Activated CD8-positive, alpha-beta memory T cell treated with anti-CD3 and anti-CD28 coated beads for 36 hours (primary cell): ENCODE measurements at regions not wholly inside any gene's neighbourhood (a gene's known extent, or its start where the extent isn't known, plus 50 kb on each side); places are given as distances from the start of the nearest gene placed in this dataset.
"Not testable (repeated sequence)": the region's sequence is repeated elsewhere in the genome, so short reads cannot be mapped to it uniquely, and the experiment has no call there.

Source experiments
- CTCF ChIA-PET: fragments of 350-600 bp; sonication (Branson Sonifier 250); formaldehyde crosslinking; loops from one replicate; lab custom pipeline; 2021; ENCODE audit warnings: antibody characterized with exemption; lab: Charles Lee
- POLR2A ChIA-PET: fragments of 350-600 bp; sonication (Branson Sonifier 250); formaldehyde crosslinking; loops from one replicate; lab custom pipeline; 2021; ENCODE audit warnings: antibody characterized with exemption; lab: Charles Lee

DNA sequence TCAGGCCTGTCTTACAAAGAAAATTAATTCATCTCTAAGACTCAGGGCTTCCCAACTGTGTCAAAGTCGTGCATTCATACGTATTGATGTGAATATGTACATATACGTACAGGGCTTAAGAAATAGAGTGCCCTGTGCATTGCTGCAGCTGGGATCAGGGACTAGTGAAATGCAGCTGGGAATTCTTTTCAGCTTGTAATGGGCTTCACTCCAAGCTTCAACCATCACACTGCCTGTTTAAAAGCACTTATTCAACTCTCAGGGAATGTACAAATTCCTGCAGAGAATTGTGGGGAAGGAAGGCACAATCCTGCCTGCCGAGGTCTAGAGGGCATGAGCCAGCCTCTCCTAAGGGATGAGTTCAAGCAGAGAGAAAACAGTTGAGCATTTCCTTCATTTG lies 59.6 kb upstream of the MAN2A1 start:
- POLR2A ChIA-PET: no interaction called here
- CTCF ChIA-PET: no interaction called here

DNA sequence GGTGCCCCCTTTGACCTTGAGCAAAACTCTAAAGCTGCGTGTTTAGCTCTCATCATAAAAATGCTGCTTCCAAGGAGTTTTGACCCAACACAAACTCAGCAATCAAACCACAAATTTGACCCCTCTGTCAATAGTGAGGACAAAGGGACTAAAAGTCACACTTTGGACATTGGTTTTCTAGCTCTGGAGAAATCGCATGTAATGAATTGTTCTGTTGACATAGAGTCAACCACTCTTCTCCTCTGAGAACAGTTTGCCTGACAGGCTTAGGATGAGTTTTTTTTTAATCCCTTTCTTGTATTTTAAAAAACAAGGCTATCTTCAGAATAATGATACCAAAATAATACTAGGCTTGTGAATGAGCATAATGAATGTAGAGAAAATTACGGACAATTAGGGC lies 61.1 kb upstream of the MAN2A1 start:
- ChIA-PET POLR2A (no interaction called here), CTCF (no interaction called here)

DNA sequence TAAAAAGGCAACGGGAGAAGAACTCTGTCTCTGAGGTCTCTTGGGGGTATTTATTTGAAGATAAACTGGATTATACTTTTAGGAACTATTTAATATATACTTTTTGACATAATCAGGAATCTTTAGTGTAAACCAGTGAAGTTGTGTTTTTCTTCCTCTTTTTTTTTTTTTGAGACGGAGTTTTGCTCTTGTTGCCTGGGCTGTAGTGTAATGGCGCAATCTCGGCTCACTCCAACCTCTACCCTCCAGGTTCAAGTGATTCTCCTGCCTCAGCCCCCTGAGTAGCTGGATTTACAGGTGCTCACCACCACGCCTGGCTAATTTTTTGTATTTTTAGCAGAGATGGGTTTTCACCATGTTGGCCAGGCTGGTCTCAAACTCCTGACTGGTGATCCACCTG lies 68.5 kb upstream of the MAN2A1 start:
- CTCF ChIA-PET, POLR2A ChIA-PET: not testable (repeated sequence)

DNA sequence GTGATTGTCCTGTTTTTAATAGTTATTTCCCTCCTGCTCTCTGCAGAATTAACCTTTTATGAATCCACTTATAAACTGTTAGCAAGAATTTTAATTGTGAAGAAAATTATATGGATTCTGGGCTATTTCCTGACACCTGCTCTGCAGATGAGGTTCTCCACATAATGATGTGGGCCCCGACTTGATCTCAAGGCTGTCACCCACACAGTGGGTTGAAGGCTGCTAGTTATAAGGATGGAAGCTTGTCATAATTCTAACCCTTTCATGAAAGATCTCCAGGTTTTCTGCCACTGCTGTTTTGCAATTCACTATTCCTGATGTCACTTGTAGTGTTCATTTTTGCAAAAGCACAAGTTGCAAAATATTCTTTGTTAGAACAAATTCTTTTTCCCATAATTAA lies 69.1 kb upstream of the MAN2A1 start:
- POLR2A ChIA-PET: no interaction called here
- CTCF ChIA-PET: no interaction called here

DNA sequence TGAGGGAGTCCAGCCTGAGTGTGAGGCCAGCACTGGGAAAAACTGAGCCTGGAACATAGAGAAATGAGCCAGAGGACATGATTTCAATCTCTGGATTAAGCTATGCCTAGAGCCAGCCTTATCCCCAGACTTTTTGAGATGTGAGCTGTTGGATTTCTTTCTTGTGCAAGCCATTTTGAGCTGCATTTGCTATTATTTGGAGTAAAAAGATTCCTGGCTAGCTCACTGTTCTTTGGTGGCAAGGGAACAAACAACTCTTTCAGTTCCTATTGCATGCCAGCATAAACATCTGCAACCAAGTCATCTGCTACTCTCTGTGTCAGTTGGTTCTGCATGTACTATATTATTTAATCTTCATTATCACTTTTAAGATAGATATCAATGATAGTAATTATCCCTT lies 70.1 kb upstream of the MAN2A1 start:
- CTCF ChIA-PET: no interaction called here
- POLR2A ChIA-PET: no interaction called here

DNA sequence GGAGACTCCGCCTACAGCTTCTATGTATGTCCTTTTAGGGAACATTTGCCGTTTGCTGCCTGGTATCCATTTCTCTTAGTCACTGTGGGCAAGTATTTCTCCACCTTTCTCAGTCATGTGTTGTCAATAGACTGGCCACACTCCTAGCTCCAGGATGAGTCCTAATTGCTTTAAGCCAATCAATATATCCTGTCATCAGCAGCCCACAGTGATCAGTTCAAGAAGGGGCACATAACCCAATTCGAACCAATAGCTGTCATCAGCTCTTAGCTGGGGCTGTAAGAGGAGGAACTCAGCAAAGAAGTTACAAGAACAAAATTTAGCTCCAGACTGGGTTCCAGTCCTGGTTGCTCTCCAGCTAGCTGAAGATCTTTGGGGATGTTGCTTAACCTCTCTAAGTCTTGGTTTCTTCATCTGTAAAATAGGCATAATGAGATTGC lies 70.7 kb upstream of the MAN2A1 start:
- ChIA-PET CTCF (interaction anchor here (0.6 kb wide), 1 partner anchor 388 kb away, joined by 4 read pairs; no protein-coding TSS in a partner anchor), POLR2A (no interaction called here)

DNA sequence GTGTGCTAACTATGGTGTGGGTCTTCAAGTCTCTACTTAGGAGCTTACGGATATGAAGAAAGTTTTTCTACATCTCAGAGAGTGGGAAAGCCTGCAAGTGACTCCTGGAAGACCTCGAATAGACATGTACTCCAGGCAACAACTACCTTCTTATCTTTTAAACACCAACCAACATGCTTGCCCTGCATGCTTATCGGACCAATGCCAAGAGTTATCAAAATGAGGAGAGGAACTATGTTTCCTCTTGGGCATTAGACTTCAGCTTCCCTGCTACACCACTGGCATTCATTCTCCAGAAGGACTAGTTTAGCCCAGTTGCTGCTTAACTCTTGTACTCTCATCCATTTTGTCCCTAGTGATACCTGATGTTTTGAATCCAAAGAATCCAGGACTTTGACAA lies 74.7 kb upstream of the MAN2A1 start:
- POLR2A ChIA-PET: no interaction called here

DNA sequence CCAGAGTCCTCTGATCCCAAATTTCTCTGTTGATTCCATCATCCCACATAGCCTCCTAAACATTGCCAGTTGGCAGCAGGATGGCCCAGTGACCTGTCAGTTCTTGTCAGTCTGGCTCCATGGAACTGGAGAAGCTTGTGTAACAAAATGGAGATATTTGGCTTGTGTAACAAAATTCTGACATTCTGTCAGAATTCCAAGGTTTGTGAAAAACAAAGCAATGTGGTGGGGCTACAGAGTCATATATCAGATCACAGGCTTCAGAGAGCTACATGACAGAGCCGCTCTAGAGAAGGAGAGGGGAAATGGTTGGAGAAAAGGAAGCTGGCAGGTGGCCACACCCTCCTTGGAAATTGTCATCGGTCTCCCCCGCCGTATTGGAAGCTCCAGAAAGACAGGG lies 75.4 kb upstream of the MAN2A1 start:
- ChIA-PET CTCF (no interaction called here), POLR2A (no interaction called here)

More for the DNA sequence above, 74.7 kb upstream of the MAN2A1 start:
- CTCF ChIA-PET: no interaction called here

DNA sequence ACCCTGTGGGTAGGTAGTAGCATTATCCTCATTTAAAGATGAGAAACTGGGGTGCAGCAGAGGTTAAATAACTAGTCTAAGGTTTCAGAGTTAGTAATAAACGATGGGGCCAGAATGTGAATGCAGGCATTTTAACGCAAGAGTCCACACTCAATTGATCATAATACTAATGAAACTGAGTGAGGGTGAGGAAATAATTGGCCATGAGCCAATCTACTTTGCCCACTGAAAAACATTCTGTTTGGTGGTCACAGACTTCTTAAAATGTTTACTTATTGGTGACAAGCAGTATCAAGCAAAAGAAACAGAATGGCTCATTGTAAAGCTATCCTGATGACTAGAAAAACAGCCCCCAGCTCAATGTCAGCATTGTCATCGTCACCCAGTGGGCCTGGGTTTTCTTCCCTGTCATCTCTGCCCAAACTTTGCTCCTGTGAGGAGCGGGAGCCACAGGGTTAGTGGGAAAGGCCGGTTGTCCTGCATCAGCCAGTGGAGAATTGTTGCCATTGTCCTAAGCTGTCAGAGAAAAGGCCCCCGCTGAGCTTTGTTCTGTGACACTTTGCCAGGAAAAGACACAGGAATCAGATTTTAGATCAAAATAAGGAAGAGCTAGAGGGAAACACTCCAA lies 77.3 kb upstream of the MAN2A1 start:
- CTCF ChIA-PET: interaction anchor here (0.5 kb wide), 1 partner anchor 861 kb away, joined by 4 read pairs; no protein-coding TSS in a partner anchor
- POLR2A ChIA-PET: no interaction called here

DNA sequence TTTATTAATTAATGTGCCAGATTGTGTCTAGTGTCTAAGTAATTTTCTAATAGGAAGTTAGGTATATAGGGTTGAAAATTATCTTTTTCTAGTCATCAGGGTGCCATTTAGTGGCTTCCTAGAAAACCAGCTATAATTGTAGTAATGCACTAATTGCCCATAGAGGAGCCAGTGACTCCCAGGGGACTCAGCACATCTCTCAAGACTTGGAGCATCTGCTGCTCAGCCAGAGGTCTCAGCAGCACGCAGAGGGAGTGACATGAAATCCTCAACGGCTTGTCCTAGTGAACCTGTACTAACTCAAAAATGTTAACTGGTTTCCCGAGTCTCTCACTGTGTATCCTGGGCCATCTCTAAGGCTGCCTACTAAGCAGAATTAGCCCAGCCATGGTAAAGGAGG lies 78.2 kb upstream of the MAN2A1 start:
- CTCF ChIA-PET: no interaction called here
- POLR2A ChIA-PET: no interaction called here

DNA sequence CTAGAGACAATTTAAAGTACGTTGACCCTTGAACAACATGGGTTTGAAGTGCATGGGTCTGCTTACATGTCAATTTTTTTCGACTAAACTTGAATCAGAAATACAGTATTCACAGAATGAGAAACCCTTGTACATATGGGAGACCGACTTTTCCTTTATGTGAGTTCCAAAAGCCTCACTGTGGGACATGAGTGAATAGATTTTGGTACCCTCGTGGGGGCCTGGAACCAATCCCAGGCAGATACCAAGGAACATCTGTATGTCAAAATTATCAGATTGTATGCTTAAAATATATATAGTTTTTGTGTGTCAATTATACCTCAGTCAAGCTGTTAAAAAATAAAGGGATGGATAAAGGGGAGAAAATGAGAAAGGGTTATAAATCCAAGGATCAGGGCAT lies 78.7 kb upstream of the MAN2A1 start:
- ChIA-PET CTCF (no interaction called here), POLR2A (no interaction called here)

DNA sequence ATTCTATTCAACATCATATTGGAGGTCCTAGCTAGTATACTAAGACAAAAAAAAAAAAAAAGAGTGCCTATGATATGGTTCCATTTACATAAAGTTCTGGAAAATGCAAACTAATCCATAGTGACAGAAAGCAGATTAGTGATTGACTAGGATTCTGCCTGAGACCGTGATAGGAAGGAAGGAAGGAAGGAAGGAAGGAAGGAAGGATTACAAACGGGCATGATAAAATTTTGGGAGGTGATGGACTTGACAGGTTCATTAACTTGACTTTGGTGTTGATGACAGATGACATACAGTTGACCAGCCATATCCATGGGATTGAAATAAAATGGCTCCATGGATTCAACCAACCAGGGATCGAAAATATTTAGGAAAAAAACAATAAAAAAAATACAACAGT lies 79.1 kb upstream of the MAN2A1 start:
- CTCF ChIA-PET: no interaction called here
- POLR2A ChIA-PET: no interaction called here

DNA sequence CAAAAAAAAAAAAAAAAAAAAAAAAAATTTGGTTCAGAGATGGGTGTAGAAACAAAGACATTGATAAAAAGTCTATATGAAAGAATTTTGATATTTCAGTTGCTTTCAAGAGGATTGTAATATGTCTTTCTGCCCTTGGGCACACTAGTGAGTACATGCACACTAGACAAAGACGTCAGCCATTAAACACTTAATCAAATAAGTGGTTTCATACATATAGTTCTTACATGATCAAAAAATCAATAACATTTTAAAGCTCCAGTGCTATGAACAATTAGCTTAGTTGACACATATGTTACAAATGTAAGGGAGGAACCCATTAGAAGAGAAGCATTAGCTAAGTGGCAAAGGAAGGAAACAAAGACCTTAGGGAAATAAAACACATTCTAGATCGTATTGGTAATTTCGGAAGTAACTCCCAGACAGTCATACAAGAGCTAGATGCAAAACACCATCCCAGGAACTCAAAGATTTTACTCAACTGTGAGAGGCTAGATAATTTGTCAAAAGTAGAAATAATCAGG lies 84.5 kb upstream of the MAN2A1 start:
- ChIA-PET POLR2A (no interaction called here), CTCF (interaction anchor here (0.7 to 1.0 kb wide), 2 partner anchors 699 to 884 kb away, joined by 3 read pairs; no protein-coding TSS in a partner anchor)

DNA sequence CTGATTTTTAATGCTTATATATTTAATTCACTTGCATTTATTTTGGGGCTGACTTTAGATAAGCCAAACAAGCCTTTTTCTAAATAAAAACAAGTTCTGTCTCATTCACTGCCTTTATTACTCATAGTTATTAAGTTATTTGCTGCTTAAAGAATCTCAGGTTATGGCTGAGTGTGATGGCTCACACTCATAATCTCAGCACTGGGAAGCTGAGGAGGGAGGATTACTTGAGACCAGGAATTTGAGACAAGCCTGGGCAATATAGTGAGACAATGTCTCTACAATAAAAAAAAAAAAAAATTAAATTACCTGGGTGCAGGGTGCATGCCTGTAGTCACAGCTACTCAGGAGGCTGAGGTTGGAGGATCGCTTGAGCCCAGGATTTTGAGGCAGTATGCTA lies 85.0 kb upstream of the MAN2A1 start:
- CTCF ChIA-PET: no interaction called here

DNA sequence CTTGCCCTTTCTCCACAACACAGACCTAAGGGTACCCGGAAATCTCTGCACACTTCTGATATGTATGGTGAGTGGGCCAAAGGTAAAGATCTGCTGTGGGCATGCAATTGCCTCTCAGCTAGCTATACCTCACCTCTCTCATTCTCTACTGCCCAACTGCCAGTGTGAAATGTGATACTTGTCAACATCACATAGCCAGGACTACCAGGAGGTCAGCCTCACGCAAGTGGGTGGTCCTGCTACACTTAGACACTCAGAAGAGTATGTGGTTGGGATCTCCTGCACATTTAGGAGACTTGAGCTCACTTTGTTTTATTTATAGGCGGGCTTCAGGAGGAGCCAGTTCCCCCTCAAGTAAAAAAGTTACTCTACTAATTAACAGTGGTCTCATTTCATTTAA lies 88.0 kb upstream of the MAN2A1 start:
- ChIA-PET POLR2A (no interaction called here), CTCF (no interaction called here)

More for the DNA sequence above, 85.0 kb upstream of the MAN2A1 start:
- POLR2A ChIA-PET: no interaction called here

DNA sequence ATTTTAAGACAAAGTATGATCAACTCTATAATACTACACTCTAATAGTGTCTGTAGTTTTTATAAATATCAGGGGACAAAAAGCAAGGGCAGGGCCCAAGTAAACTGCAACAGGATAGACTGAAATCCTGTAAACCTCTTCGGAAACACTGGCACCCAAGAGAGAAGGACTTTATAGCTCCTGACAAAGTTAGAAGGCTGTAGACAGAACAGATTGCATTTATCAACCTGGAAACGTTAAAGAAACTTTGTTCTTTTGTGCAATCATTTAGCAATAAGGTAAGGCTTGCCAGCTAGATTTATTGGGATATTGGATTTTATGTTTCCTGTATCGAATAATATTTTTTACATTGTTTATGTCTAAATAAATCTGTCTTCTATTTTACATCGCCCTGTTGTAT lies 91.8 kb upstream of the MAN2A1 start:
- ChIA-PET CTCF (interaction anchor here (0.7 kb wide), 1 partner anchor 11 kb away, joined by 4 read pairs; no protein-coding TSS in a partner anchor), POLR2A (no interaction called here)

DNA sequence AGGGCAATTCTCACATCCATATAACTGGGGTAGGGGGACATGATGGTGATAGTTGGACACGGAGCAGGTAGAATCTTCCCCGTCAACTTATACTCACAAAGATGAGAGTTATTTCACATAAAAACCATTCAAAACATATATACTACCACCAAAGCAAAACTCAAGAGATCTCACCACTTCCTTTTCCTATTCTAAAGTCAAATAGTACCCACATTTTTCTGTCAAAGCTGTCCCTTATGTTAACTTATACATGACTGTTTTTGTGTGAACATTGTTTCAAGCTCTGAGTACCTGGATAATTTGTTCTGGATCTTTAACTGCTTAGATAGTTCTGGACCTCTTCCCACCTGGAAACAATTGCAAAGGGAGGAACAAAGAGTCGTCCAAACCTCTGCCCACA lies 95.5 kb upstream of the MAN2A1 start:
- POLR2A ChIA-PET: no interaction called here

DNA sequence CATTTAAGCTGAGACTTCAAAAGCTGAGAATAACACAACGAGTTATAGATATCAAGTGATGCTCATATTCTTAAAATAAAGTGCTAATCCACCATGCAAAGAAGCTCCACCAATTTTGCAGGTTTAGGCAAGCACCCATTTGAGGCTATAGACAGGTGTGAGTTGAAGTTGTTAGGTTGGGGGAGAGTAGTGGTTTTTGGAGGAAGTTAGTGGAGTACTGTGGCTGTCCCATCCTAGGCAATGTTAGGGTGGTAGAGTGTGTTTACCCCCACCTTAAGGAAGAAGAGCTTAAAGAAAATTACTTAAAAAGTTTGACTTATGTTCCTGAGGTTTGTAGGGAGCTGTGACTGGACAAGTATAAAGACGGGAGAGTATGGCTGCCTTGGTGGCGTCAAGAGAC lies 98.9 kb upstream of the MAN2A1 start:
- ChIA-PET POLR2A (no interaction called here), CTCF (no interaction called here)

More for the DNA sequence above, 95.5 kb upstream of the MAN2A1 start:
- CTCF ChIA-PET: no interaction called here

DNA sequence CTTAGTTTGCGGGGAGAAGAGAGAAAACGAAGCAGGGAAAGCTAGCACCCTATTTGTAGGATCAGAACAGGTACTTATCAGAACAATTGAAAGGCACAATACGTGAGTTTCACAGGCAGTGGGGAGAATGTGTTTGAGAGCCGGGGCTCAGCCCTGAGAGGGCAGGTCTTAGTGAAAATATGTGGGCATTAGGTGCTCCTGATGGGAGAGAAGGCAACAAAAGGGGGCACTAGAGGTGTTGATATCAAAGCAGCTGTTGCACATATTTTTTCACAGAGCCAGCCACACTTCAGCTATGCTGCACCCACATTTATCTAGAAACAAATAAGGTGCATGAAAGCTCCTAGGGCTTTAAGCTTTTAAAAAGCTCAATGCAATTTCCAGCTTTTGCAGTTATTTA lies 99.7 kb upstream of the MAN2A1 start:
- ChIA-PET POLR2A (no interaction called here), CTCF (no interaction called here)

DNA sequence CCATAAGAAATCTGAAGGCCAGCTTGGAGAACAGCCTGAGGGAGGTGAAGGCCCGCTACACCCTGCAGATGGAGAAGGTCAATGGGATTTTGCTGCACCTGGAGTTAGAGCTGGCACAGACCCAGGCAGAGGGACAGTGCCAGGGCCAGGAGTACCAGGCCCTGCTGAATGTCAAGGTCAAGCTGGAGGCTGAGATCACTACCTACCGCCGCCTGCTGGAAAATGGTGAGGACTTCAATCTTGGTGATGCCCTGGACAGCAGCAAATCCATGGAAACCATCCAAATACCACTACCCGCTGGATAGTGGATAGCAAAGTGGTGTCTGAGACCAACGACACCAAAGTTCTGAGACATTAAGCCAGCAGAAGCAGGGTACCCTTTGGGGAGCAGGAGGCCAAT lies 100.5 kb upstream of the MAN2A1 start:
- POLR2A ChIA-PET: no interaction called here
- CTCF ChIA-PET: interaction anchor here (0.5 kb wide), 1 partner anchor 914 kb away, joined by 4 read pairs; no protein-coding TSS in a partner anchor

DNA sequence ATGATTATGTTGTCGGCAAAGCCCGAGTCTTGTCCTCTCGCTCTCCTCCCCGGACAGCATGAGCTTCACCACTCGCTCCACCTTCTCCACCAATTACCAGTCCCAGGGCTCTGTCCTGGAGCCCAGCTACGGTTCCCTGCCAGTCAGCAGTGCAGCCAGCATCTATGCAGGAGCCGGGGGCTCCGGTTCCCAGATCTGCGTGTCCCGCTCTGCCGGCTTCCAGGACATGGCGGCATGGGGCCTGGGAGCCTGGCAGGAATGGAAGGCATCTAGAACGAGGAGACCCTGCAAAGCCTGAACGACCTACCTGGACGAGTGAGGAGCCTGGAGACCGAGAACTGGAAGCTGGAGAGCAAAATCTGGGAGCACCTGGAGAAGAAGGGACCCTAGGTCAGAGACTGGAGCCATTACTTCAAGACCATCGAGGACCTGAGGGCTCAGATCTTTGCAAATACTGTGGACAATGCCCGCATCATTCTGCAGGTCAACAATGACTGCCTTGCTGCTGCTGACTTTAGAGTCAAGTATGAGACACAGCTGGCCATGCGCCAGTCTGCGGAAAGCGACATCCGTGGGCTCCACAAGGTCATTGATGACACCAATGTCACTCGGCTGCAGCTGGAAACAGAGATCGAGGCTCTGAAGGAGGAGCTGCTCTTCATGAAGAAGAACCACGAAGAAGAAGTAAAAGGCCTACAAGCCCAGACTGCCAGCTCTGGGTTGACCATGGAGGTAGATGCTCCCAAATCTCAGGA lies 101.3 kb upstream of the MAN2A1 start:
- POLR2A ChIA-PET: no interaction called here
- CTCF ChIA-PET: no interaction called here
